ENCODE measurements at regions not wholly inside any gene's neighbourhood (a gene's known extent, or its start where the extent isn't known, plus 50 kb on each side); places are given as distances from the start of the nearest gene placed in this dataset.

GRCh38 chr18:8966821-8967220 is 135.7 kb upstream of the NDUFV2 start:
- H3K27me3 ChIP-seq, result no peaks in the 10 kb centered on the region
- H3K4me1 ChIP-seq, result no peaks in the 10 kb centered on the region
- intact Hi-C loops (cut with DNase I; ENCODE audit: low total_unique reads) (no loop called here), in situ Hi-C loops (cut with MboI; ENCODE audit: low pct_ligation_motif_present in 1 of 4, low pct_unique_long_range_greater_than_20kb in 1 of 4, low sequenced_read_pairs in 3 of 4) (no loop called here)
- no peaks in the 10 kb centered on the region for H3K36me3 ChIP-seq
- no peaks in the 10 kb centered on the region for H3K9me3 ChIP-seq
- WGBS, 2 donors (ENCODE audit: low coverage in 1 of 2), result 87 to 89% methylated on average over 3 of the region's 3 CpGs
- no peak overlapping the region for H3K4me3 ChIP-seq
- H3K27ac ChIP-seq, result no peak overlapping the region
- no peak for DNase-seq
- TF ChIP-seq CTCF (IDR thresholded peaks at IDR 0.05), result no peak
- no peak for TF ChIP-seq POLR2AphosphoS5 (IDR thresholded peaks at IDR 0.05)
- no peak for TF ChIP-seq POLR2A (IDR thresholded peaks at IDR 0.05)
- TF ChIP-seq EP300 (IDR thresholded peaks at IDR 0.05; ENCODE audit: low read depth), result no peak

GRCh38 chr18:8967573-8967972 is 134.9 kb upstream of the NDUFV2 start:
- in situ Hi-C loops (cut with MboI; ENCODE audit: low pct_ligation_motif_present in 1 of 4, low pct_unique_long_range_greater_than_20kb in 1 of 4, low sequenced_read_pairs in 3 of 4) (no loop called here), intact Hi-C loops (cut with DNase I; ENCODE audit: low total_unique reads) (no loop called here)
- no peaks in the 10 kb centered on the region for H3K36me3 ChIP-seq
- no peaks in the 10 kb centered on the region for H3K4me1 ChIP-seq
- no peak for DNase-seq
- H3K4me3 ChIP-seq, result no peak overlapping the region
- 94 to 95% methylated on average over 5 to 6 of the region's 6 CpGs for WGBS, 2 donors (ENCODE audit: low coverage in 1 of 2)
- no peak overlapping the region for H3K27ac ChIP-seq
- no peaks in the 10 kb centered on the region for H3K27me3 ChIP-seq
- no peaks in the 10 kb centered on the region for H3K9me3 ChIP-seq
- TF ChIP-seq POLR2A (IDR thresholded peaks at IDR 0.05), result no peak
- no peak for TF ChIP-seq CTCF (IDR thresholded peaks at IDR 0.05)
- TF ChIP-seq POLR2AphosphoS5 (IDR thresholded peaks at IDR 0.05), result no peak
- no peak for TF ChIP-seq EP300 (IDR thresholded peaks at IDR 0.05; ENCODE audit: low read depth)

- TF ChIP-seq POLR2A (IDR thresholded peaks at IDR 0.05), result no peak
- no peak for TF ChIP-seq CTCF (IDR thresholded peaks at IDR 0.05)
- no peak for TF ChIP-seq POLR2AphosphoS5 (IDR thresholded peaks at IDR 0.05)
- no peak for TF ChIP-seq EP300 (IDR thresholded peaks at IDR 0.05; ENCODE audit: low read depth)
- DNase-seq, result no peak
- Histone ChIP-seq H3K27ac (peak overlapping the region; percentile 45 to 74 (median 59)), H3K9me3 (no peaks in the 10 kb centered on the region), H3K27me3 (no peaks in the 10 kb centered on the region), H3K4me1 (no peaks in the 10 kb centered on the region), H3K4me3 (no peak overlapping the region), H3K36me3 (no peaks in the 10 kb centered on the region)
- intact Hi-C loops (cut with DNase I; ENCODE audit: low total_unique reads) (no loop called here), in situ Hi-C loops (cut with MboI; ENCODE audit: low pct_ligation_motif_present in 1 of 4, low pct_unique_long_range_greater_than_20kb in 1 of 4, low sequenced_read_pairs in 3 of 4) (no loop called here)
- WGBS, 2 donors (ENCODE audit: low coverage in 1 of 2), result 49 to 78% methylated on average over 3 to 4 of the region's 4 CpGs
Measured at GRCh38 chr18:8969639-8970390, 132.7 kb upstream of the NDUFV2 start.

GRCh38 chr18:8970843-8971242 is 131.7 kb upstream of the NDUFV2 start:
- H3K4me1 ChIP-seq, result no peaks in the 10 kb centered on the region
- no peak for DNase-seq
- H3K27me3 ChIP-seq, result no peaks in the 10 kb centered on the region
- peak overlapping the region; percentile 45 to 74 (median 59) for H3K27ac ChIP-seq
- in situ Hi-C loops (cut with MboI; ENCODE audit: low pct_ligation_motif_present in 1 of 4, low pct_unique_long_range_greater_than_20kb in 1 of 4, low sequenced_read_pairs in 3 of 4), result no loop called here
- 89% methylated on average over 6 of the region's 6 CpGs; no CpG with 5 or more reads in 1 of the 2 donors for WGBS, 2 donors (ENCODE audit: low coverage in 1 of 2)
- TF ChIP-seq POLR2A (IDR thresholded peaks at IDR 0.05) (no peak), POLR2AphosphoS5 (IDR thresholded peaks at IDR 0.05) (no peak)
- H3K4me3 ChIP-seq, result no peak overlapping the region
- intact Hi-C loops (cut with DNase I; ENCODE audit: low total_unique reads), result no loop called here
- H3K9me3 ChIP-seq, result no peaks in the 10 kb centered on the region
- H3K36me3 ChIP-seq, result no peaks in the 10 kb centered on the region

Data from transverse colon (tissue), 4 donors.